ENCODE measurements at regions not wholly inside any gene's neighbourhood (a gene's known extent, or its start where the extent isn't known, plus 50 kb on each side); places are given as distances from the start of the nearest gene placed in this dataset.

GRCh38 chr11:92391364-92391763 is 166.7 kb downstream of the FAT3 start:
- Histone ChIP-seq H3K4me2 (ENCODE audit: low read depth, low read length) (no peak overlapping the region), H3K9me3 (ENCODE audit: low read length) (no peaks in the 10 kb centered on the region), H3K9ac (ENCODE audit: insufficient read depth, low read depth, low read length) (no peak overlapping the region), H4K20me1 (ENCODE audit: insufficient read depth, low read length) (no peaks in the 10 kb centered on the region), H3K4me3 (replicated peaks in 1 of 3; ENCODE audit: insufficient read depth in 1 of 3, low read depth in 2 of 3, low read length in 3 of 3) (no peak overlapping the region), H3K4me1 (ENCODE audit: insufficient read depth, low read length) (peaks cover 7% of the 10 kb centered on the region), H3K27me3 (ENCODE audit: control insufficient read depth in 1 of 2, insufficient read depth in 2 of 2, low read length in 2 of 2) (no peaks in the 10 kb centered on the region), H2AFZ (ENCODE audit: low read length) (no peak overlapping the region), H3K27ac (ENCODE audit: extremely low read length, insufficient read depth, low read length) (no peak overlapping the region), H3K36me3 (replicated peaks in 1 of 2; ENCODE audit: control insufficient read depth in 1 of 2, insufficient read depth in 2 of 2, low read length in 2 of 2) (no peaks in the 10 kb centered on the region), H3K79me2 (ENCODE audit: insufficient read depth, low read length) (no peaks in the 10 kb centered on the region)
- DNase-seq (ENCODE audit: low spot score) = no peak
- CTCF ChIA-PET (ENCODE audit: low intra/inter-chr PET ratio, low total read pairs) = no interaction called here
- no peak for ATAC-seq
- BruUV-seq (replicated peaks) = no TSS peak
- POLR2A ChIA-PET = no interaction called here
- no peak for FAIRE-seq
- in situ Hi-C loops (cut with HindIII; ENCODE audit: extremely low pct_ligation_motif_present, low pct_unique_long_range_greater_than_20kb) = no loop called here
- intact Hi-C loops (cut with micrococcal nuclease; ENCODE audit: unreplicated experiment) = no loop called here
- no peak for TF ChIP-seq NAIF1 (CRISPR knock-in tag; IDR thresholded peaks at IDR 0.05; ENCODE audit: borderline replicate concordance)
- TF ChIP-seq TFE3 (CRISPR knock-in tag; IDR thresholded peaks at IDR 0.05) = no peak
- no peak for TF ChIP-seq DZIP1 (CRISPR knock-in tag; IDR thresholded peaks at IDR 0.05)
- no peak for TF ChIP-seq FLYWCH1 (CRISPR knock-in tag; IDR thresholded peaks at IDR 0.05)

GRCh38 chr11:92391808-92392207 is 167.2 kb downstream of the FAT3 start:
- in situ Hi-C loops (cut with HindIII; ENCODE audit: extremely low pct_ligation_motif_present, low pct_unique_long_range_greater_than_20kb) = no loop called here

More at GRCh38 chr11:92391808-92392207, 167.2 kb downstream of the FAT3 start:
- Histone ChIP-seq H3K4me1 (ENCODE audit: insufficient read depth, low read length) (peaks cover 9% of the 10 kb centered on the region), H3K4me3 (replicated peaks in 1 of 3; ENCODE audit: insufficient read depth in 1 of 3, low read depth in 2 of 3, low read length in 3 of 3) (no peak overlapping the region), H3K27ac (ENCODE audit: extremely low read length, insufficient read depth, low read length) (no peak overlapping the region), H3K36me3 (replicated peaks in 1 of 2; ENCODE audit: control insufficient read depth in 1 of 2, insufficient read depth in 2 of 2, low read length in 2 of 2) (no peaks in the 10 kb centered on the region), H3K27me3 (ENCODE audit: control insufficient read depth in 1 of 2, insufficient read depth in 2 of 2, low read length in 2 of 2) (no peaks in the 10 kb centered on the region), H3K9ac (ENCODE audit: insufficient read depth, low read depth, low read length) (no peak overlapping the region), H3K4me2 (ENCODE audit: low read depth, low read length) (no peak overlapping the region), H4K20me1 (ENCODE audit: insufficient read depth, low read length) (no peaks in the 10 kb centered on the region), H3K79me2 (ENCODE audit: insufficient read depth, low read length) (no peaks in the 10 kb centered on the region), H2AFZ (ENCODE audit: low read length) (no peak overlapping the region), H3K9me3 (ENCODE audit: low read length) (no peaks in the 10 kb centered on the region)
- FAIRE-seq (no peak), DNase-seq (ENCODE audit: low spot score) (no peak), ATAC-seq (no peak)
- BruUV-seq (replicated peaks) = no TSS peak
- POLR2A ChIA-PET = no interaction called here
- intact Hi-C loops (cut with micrococcal nuclease; ENCODE audit: unreplicated experiment) = no loop called here
- TF ChIP-seq ZNF20 (CRISPR knock-in tag; IDR thresholded peaks at IDR 0.05) = no peak
- no peak for TF ChIP-seq ZNF329 (CRISPR knock-in tag; IDR thresholded peaks at IDR 0.05; ENCODE audit: low read depth)
- TF ChIP-seq FOXK2 (IDR thresholded peaks at IDR 0.05) = no peak
- TF ChIP-seq ZNF770 (CRISPR knock-in tag; IDR thresholded peaks at IDR 0.05) = no peak
- WGBS (ENCODE audit: low lambda C conversion rate) = 18% methylated on average over 6 of the region's 6 CpGs
- CTCF ChIA-PET (ENCODE audit: low intra/inter-chr PET ratio, low total read pairs) = no interaction called here
